ENCODE measurements at regions not wholly inside any gene's neighbourhood (a gene's known extent, or its start where the extent isn't known, plus 50 kb on each side); places are given as distances from the start of the nearest gene placed in this dataset.

GRCh38 chr2:240298117-240298790 lies 137.2 kb upstream of the GPC1 start:
- H3K36me3 ChIP-seq (ENCODE audit: control insufficient read depth in 2 of 2, insufficient read depth in 2 of 2, low read length in 1 of 2), result no peaks in the 10 kb centered on the region
- H3K27ac ChIP-seq (ENCODE audit: control insufficient read depth, insufficient read depth), result no peak overlapping the region
- H3K4me3 ChIP-seq, result no peak overlapping the region
- H3K9ac ChIP-seq (ENCODE audit: control insufficient read depth, insufficient read depth, low read length), result no peak overlapping the region
- ChIA-PET SMC1A (ENCODE audit: uncharacterized antibody, unreplicated experiment) (no interaction called here), CTCF (no interaction called here), POLR2A (no interaction called here), RAD21 (ENCODE audit: unreplicated experiment) (no interaction called here)
- in situ Hi-C loops (cut with MboI), result no loop called here
- BruUV-seq (replicated peaks), result no TSS peak
- H3K27me3 ChIP-seq (replicated peaks in 1 of 2; ENCODE audit: control insufficient read depth in 2 of 2, insufficient read depth in 2 of 2, low read length in 1 of 2), result peaks cover 0 to 3% of the 10 kb centered on the region in 2 experiments; a peak in 2 of 4 replicates
- FAIRE-seq (no peak), ATAC-seq (no peak), DNase-seq (ENCODE audit: low read depth, low spot score) (no peak)
- TF ChIP-seq YY1 (IDR thresholded peaks at IDR 0.05; ENCODE audit: low read depth, low read length), result no peak
- H2AFZ ChIP-seq (ENCODE audit: control insufficient read depth, low read depth, low read length), result no peak overlapping the region
- intact Hi-C loops (cut with micrococcal nuclease; ENCODE audit: unreplicated experiment), result no loop called here
- no peaks in the 10 kb centered on the region for H3K9me3 ChIP-seq (replicated peaks; ENCODE audit: control insufficient read depth, insufficient read depth, low read length)
- WGBS (ENCODE audit: insufficient coverage, insufficient replicate concordance, low lambda C conversion rate, missing lambda C conversion rate), result 35% methylated on average over 11 of the region's 11 CpGs
- H3K79me2 ChIP-seq (ENCODE audit: control insufficient read depth, insufficient read depth, low read length), result no peaks in the 10 kb centered on the region
- no peak overlapping the region for H3K4me2 ChIP-seq (ENCODE audit: control insufficient read depth, insufficient read depth)
- no peaks in the 10 kb centered on the region for H4K20me1 ChIP-seq (ENCODE audit: control insufficient read depth, insufficient read depth)
- H3K4me1 ChIP-seq (ENCODE audit: control insufficient read depth, insufficient read depth, low read length), result no peaks in the 10 kb centered on the region

GRCh38 chr2:240298803-240299709 lies 136.4 kb upstream of the GPC1 start:
- CTCF ChIA-PET, result no interaction called here
- Histone ChIP-seq H3K9me3 (replicated peaks; ENCODE audit: control insufficient read depth, insufficient read depth, low read length) (no peaks in the 10 kb centered on the region), H3K79me2 (ENCODE audit: control insufficient read depth, insufficient read depth, low read length) (no peaks in the 10 kb centered on the region), H3K4me3 (no peak overlapping the region), H3K36me3 (ENCODE audit: control insufficient read depth in 2 of 2, insufficient read depth in 2 of 2, low read length in 1 of 2) (no peaks in the 10 kb centered on the region), H3K4me2 (ENCODE audit: control insufficient read depth, insufficient read depth) (no peak overlapping the region), H3K9ac (ENCODE audit: control insufficient read depth, insufficient read depth, low read length) (no peak overlapping the region), H3K27ac (ENCODE audit: control insufficient read depth, insufficient read depth) (no peak overlapping the region), H2AFZ (ENCODE audit: control insufficient read depth, low read depth, low read length) (no peak overlapping the region), H3K4me1 (ENCODE audit: control insufficient read depth, insufficient read depth, low read length) (no peaks in the 10 kb centered on the region), H4K20me1 (ENCODE audit: control insufficient read depth, insufficient read depth) (no peaks in the 10 kb centered on the region), H3K27me3 (replicated peaks in 1 of 2; ENCODE audit: control insufficient read depth in 2 of 2, insufficient read depth in 2 of 2, low read length in 1 of 2) (peaks cover 0 to 3% of the 10 kb centered on the region in 2 experiments; a peak in 2 of 4 replicates)
- TF ChIP-seq, protein P1, sequence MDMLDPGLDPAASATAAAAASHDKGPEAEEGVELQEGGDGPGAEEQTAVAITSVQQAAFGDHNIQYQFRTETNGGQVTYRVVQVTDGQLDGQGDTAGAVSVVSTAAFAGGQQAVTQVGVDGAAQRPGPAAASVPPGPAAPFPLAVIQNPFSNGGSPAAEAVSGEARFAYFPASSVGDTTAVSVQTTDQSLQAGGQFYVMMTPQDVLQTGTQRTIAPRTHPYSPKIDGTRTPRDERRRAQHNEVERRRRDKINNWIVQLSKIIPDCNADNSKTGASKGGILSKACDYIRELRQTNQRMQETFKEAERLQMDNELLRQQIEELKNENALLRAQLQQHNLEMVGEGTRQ (IDR thresholded peaks at IDR 0.05; ENCODE audit: borderline replicate concordance, low read depth, low read length), result no peak
- TF ChIP-seq KDM1A (IDR thresholded peaks at IDR 0.05; ENCODE audit: borderline replicate concordance), result no peak
- TF ChIP-seq NR2F1 (conservative IDR thresholded peaks at IDR 0.05), result no peak
- WGBS (ENCODE audit: insufficient coverage, insufficient replicate concordance, low lambda C conversion rate, missing lambda C conversion rate), result 12% methylated on average over 18 of the region's 18 CpGs
- intact Hi-C loops (cut with micrococcal nuclease; ENCODE audit: unreplicated experiment), result no loop called here
- ATAC-seq, result no peak
- SMC1A ChIA-PET (ENCODE audit: uncharacterized antibody, unreplicated experiment), result no interaction called here
- DNase-seq (ENCODE audit: low read depth, low spot score), result no peak
- in situ Hi-C loops (cut with MboI), result no loop called here
- BruUV-seq (replicated peaks), result no TSS peak
- POLR2A ChIA-PET, result no interaction called here
- RAD21 ChIA-PET (ENCODE audit: unreplicated experiment), result no interaction called here
- no peak for FAIRE-seq

All from GM12878 (cell line).